HG02840 (cell line): ENCODE measurements at regions not wholly inside any gene's neighbourhood (a gene's known extent, or its start where the extent isn't known, plus 50 kb on each side); places are given as distances from the start of the nearest gene placed in this dataset.

ENCODE experiments used
- ATAC-seq: cut with Tn5 transposase; IDR thresholded peaks from one replicate; pipeline ENCODE4 v1.9.1; 2021; ENCODE audit warnings: mild to moderate bottlenecking, moderate library complexity, moderate number of reproducible peaks; ENCODE audit not compliant: unreplicated experiment, low FRiP score

GRCh38 chr1:56019922-56020321 is 559.4 kb downstream of the PLPP3 start:
- no peak for ATAC-seq

GRCh38 chr1:56019472-56019871 is 559.9 kb downstream of the PLPP3 start:
- ATAC-seq, result no peak

- ATAC-seq, result no peak
Observed at GRCh38 chr1:56017336-56017735, 562.0 kb downstream of the PLPP3 start.

- no peak for ATAC-seq
Observed at GRCh38 chr1:56003846-56004245, 575.5 kb downstream of the PLPP3 start.

DNA sequence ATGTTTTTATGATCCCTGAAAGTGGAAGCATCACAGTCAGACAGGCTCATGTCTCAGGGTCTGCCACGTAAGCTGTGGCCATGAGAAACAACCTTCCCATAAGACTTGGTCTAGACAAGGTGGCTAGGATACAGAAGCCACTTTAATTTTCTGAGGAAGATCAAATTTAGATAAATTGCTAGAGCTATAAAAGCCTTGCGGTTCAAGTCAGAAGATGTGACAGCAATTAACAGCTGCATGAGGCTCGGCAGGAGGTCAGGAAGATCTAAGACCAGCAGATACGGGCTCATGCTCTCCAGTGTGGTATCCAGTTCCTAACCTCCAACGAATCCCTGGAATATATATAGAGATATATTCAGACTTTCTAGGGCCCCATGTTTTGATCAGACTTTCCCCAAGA is 577.1 kb downstream of the PLPP3 start:
- no peak for ATAC-seq

DNA sequence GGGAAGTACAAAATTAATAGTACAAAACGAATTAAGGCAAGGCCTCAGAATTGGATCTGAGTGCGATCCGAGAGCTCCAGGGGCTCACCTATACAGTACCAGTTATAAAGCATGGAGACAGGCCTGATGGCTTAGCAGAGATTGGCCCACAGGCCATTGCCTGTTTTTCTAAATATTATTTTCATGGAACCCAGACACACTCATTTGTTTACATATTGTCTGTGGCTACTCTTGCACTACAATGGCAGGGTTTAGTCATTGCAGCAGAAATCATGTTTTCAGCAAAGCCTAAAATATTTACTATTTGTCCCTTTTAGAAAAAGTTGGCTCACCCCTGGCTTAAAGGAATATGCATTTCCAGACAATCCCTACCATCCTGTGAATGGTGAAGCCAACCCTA is 578.9 kb downstream of the PLPP3 start:
- no peak for ATAC-seq

- ATAC-seq, result no peak
Observed at GRCh38 chr1:55997536-55997935, 581.8 kb downstream of the PLPP3 start.

GRCh38 chr1:55993646-55994318 is 585.6 kb downstream of the PLPP3 start:
- no peak for ATAC-seq

DNA sequence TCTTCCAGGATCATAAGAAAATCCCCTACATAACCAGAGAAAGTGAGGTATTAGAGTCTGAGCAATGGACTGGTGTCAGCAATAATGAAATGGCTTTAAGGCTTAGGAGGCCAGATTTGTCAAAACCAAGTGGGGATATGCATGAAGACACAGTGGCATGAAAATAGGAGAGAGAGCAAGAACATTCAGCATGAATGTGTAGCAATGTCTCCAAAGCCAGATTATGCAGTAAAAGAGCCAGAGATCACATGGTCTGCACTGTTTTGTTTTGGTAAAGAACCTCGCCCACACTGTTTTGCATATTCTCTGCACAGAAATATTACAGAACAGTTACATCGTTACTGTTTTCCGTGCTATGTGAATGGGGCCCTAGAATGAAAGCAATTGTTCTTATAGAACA is 589.4 kb downstream of the PLPP3 start:
- ATAC-seq, result no peak

DNA sequence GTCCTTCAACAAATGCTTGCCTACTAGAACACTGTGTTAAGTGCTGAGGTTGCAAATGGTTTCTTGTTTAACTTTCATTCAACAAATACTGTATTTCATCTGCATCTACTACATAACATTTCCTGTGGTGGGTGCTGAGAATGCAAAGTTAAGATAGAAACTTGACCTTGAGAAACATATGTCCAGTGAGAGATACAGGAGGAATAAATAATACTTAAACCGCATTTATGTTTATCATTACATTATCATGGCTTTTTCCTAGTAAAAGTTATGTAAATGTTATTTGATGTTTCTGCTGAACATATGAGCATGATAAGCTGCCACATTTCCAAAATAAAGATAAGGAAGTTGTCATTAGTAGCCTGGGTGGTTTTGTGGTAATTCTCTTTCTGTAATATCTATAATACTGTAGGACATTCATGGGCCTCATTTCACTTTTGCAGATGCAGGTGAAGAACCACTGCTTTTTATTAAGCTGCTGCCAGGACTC is 590.4 kb downstream of the PLPP3 start:
- no peak for ATAC-seq

GRCh38 chr1:55987491-55988249 is 591.7 kb downstream of the PLPP3 start:
- no peak for ATAC-seq

DNA sequence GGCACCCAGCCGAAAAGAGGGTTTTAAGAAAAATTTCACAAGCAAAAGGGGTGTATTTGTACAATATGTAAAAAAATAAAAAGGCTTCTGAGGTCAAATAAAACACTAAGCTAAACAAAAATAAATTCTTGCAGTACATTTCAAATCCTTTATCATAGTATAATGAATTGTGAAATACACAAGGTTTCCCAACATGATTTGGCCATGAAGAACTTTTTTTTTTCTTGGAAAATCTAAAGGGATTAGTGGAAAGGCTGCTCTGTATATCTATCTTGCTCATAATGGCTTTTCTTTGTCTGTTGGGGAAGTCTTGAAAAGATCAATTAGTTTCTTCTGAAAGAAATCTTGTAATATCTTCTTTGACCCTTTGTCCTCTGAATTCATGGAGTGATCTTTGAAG is 593.4 kb downstream of the PLPP3 start:
- ATAC-seq, result no peak

DNA sequence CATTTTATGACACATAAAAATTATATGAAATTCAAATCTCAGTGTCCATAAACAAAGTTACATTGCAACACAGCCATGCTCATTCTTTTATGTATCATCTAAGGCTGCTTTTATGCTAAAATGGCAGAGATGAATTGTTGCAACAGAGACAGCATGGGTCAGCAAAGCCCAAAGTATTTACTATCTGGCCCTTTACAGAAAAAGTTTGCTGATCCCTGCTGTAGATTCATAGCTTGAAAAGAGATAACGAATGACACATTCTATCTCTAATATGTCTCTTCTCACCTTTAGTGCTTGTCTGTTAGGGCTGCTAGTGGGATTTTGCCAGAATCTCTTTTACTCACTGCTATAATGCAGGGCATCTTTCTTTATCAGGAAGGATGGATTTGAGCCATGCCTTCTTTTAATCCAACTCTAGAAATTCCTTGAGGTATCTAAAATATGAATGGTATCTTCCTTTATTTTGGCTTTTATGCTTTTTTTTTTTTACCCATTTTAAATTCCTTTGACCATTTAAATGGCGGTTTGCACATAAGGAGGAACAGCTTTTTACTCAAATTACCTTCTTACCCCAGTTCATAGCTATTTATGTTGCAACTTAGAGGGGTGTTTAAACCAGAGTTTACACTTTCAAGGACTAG is 598.2 kb downstream of the PLPP3 start:
- no peak for ATAC-seq

- ATAC-seq, result no peak
Observed at GRCh38 chr1:55980582-55980981, 598.8 kb downstream of the PLPP3 start.

GRCh38 chr1:55974714-55975441 is 604.5 kb downstream of the PLPP3 start:
- ATAC-seq, result no peak

DNA sequence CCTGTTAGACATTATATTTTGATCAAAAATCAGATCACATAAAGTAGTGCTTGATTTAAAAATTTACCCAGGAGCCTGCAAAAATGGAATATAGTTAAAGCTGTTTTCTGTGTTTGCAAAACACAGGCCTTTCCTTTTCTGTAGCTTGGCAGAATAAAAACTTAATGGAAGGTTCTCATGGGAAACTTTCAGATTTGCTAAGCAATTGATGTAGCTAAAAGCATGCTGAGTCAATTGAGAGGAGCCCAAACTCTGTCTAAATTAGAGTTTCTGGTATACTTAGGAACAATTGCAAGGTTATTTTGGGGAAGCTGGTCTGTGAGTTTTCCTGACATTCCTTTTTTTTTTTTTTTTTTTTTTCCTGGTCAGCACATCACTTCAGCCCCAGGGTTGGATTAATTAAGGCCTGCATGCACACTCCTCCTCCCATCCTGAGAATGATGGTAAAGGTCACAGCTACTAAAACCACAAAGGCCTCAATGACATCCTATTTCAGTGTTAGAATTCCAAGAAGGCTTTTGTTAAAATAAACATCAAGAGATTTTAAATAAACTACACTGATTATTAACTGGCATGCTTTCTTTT is 608.7 kb downstream of the PLPP3 start:
- no peak for ATAC-seq

- ATAC-seq, result no peak
Observed at GRCh38 chr1:55969322-55969721, 610.0 kb downstream of the PLPP3 start.

DNA sequence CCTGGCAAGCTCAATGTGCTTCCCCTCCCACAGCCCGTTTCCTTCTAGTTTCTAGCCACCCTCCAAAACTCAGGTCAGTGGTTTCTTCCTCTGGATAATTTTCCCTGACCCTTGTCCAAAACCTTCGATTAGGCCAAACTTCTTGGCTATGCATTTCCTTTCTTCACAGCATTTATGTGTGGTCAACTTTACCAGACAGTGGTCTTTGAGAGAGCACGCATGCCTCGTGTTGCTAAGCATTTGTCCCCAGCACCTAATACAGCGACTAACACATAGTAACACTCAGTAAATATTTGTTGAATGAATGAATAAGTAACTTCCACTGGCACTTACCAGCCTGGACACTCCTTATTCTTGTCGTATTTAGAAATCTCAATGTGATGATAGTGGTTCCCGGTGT is 610.7 kb downstream of the PLPP3 start:
- ATAC-seq, result no peak

GRCh38 chr1:55965981-55966461 is 613.3 kb downstream of the PLPP3 start:
- ATAC-seq, result no peak

DNA sequence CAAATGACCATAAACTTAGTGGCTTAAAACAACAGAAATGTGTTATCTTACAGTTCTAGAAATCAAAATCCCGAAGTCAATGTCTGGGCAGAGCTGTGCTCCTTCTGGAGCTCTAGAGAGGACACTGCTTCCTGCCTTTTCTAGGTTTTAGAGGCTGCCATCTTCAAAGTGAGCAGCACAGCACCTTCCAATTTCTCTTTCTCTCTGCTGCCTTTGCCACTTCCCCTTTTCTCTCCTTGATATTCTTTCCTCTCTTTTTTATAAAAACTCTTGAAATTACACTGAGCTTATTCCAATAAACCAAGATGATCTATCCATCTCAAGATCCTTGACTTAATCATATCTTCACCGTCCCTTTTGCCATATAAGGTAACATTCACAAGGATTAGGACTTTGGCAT is 616.9 kb downstream of the PLPP3 start:
- ATAC-seq, result no peak
